ENCODE measurements at regions not wholly inside any gene's neighbourhood (a gene's known extent, or its start where the extent isn't known, plus 50 kb on each side); places are given as distances from the start of the nearest gene placed in this dataset.

GRCh38 chr7:156582591-156583123, 57.9 kb upstream of the RNF32 start:
- ATAC-seq (no peak), DNase-seq (no peak)
- no peaks in the 10 kb centered on the region for H3K4me1 ChIP-seq
- H3K9me3 ChIP-seq, result peaks cover 0 to 25% (median 11%) of the 10 kb centered on the region in 11 donors
- H3K4me3 ChIP-seq, result no peak overlapping the region
- TF ChIP-seq CTCF (IDR thresholded peaks at IDR 0.05), result no peak
- H3K36me3 ChIP-seq, result no peaks in the 10 kb centered on the region
- no peak overlapping the region for H3K27ac ChIP-seq
- intact Hi-C loops (cut with DNase I), result no loop called here
- H3K27me3 ChIP-seq, result peaks cover 0 to 9% (median 0%) of the 10 kb centered on the region in 7 donors
- WGBS, 2 donors, result 93 to 95% methylated on average over 11 of the region's 11 CpGs

- Histone ChIP-seq H3K9me3 (peaks cover 0 to 3% (median 0%) of the 10 kb centered on the region in 11 donors), H3K27me3 (peaks cover 0 to 9% (median 0%) of the 10 kb centered on the region in 7 donors), H3K4me3 (no peak overlapping the region), H3K4me1 (no peaks in the 10 kb centered on the region), H3K27ac (no peak overlapping the region), H3K36me3 (no peaks in the 10 kb centered on the region)
- 86 to 90% methylated on average over 8 of the region's 8 CpGs for WGBS, 2 donors
- ATAC-seq, result no peak
- intact Hi-C loops (cut with DNase I), result no loop called here
- TF ChIP-seq CTCF (IDR thresholded peaks at IDR 0.05), result no peak
- no peak for DNase-seq
Measured at GRCh38 chr7:156580036-156580435, 60.5 kb upstream of the RNF32 start.

GRCh38 chr7:156579566-156579965, 61.0 kb upstream of the RNF32 start:
- TF ChIP-seq CTCF (IDR thresholded peaks at IDR 0.05), result no peak
- Histone ChIP-seq H3K4me3 (no peak overlapping the region), H3K9me3 (peaks cover 0 to 6% (median 0%) of the 10 kb centered on the region in 11 donors), H3K4me1 (no peaks in the 10 kb centered on the region), H3K27ac (no peak overlapping the region), H3K27me3 (peaks cover 0 to 9% (median 0%) of the 10 kb centered on the region in 7 donors), H3K36me3 (no peaks in the 10 kb centered on the region)
- DNase-seq, result no peak
- WGBS, 2 donors, result 59 to 69% methylated on average over 7 of the region's 8 CpGs
- intact Hi-C loops (cut with DNase I), result no loop called here
- no peak for ATAC-seq

- no peak for DNase-seq
- H3K27ac ChIP-seq, result no peak overlapping the region
- no peaks in the 10 kb centered on the region for H3K4me1 ChIP-seq
- peaks cover 0 to 11% (median 0%) of the 10 kb centered on the region in 11 donors for H3K9me3 ChIP-seq
- intact Hi-C loops (cut with DNase I), result no loop called here
- peaks cover 0 to 9% (median 0%) of the 10 kb centered on the region in 7 donors for H3K27me3 ChIP-seq
- no peak overlapping the region for H3K4me3 ChIP-seq
- 46 to 56% methylated on average over 8 of the region's 8 CpGs for WGBS, 2 donors
- TF ChIP-seq CTCF (IDR thresholded peaks at IDR 0.05), result no peak
- H3K36me3 ChIP-seq, result no peaks in the 10 kb centered on the region
- ATAC-seq, result no peak
Measured at GRCh38 chr7:156578978-156579430, 61.6 kb upstream of the RNF32 start.

Data from heart right ventricle (tissue), 16 donors.